ENCODE measurements at regions not wholly inside any gene's neighbourhood (a gene's known extent, or its start where the extent isn't known, plus 50 kb on each side); places are given as distances from the start of the nearest gene placed in this dataset.

DNA sequence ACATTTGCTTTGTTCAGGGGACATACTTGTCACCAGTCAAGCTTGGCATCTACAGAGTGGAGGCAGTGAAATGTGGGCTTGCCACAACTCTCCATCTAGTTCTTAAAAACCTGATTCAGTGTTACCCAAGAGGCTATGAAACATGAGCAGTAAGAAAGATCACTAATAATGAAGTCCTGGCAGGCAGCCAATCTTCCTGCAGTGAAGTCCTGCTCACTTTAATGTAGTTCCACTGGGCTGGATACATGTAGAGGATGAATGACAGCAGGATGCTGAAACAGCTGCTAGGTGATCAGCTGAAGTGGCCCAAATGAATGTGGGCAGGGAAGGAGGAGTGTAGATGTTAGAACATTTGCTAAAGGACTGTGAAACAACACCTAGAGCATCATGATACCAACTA is 1213.1 kb downstream of the OLFM4 start:
- TF ChIP-seq CTCF (IDR thresholded peaks at IDR 0.05) (no peak), POLR2A (IDR thresholded peaks at IDR 0.05) (no peak)

All from thyroid gland (tissue), 4 donors.